ENCODE measurements at regions not wholly inside any gene's neighbourhood (a gene's known extent, or its start where the extent isn't known, plus 50 kb on each side); places are given as distances from the start of the nearest gene placed in this dataset.

DNA sequence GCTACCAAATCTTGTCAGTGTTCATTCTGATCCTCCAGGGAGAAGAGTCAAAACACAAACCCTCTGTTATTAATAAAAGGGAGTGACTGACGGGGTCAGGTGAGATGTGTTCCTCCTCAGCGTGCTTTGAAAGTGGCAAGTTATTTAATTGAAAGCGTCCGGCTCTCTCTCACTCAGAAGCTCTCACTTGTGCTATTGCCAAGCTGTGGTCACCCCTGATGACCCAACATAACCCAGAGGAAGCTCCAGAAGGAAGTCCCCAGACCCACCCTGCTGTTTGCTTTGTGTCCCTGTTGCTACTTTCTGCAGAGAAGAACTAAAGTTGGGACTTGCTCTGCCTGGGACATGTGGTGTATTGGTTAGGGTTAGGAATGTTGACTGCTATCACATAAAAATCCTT, 235.6 kb downstream of the EDEM1 start:
- no peaks in the 10 kb centered on the region for H3K27me3 ChIP-seq
- 66 to 67% methylated on average over 4 of the region's 4 CpGs for WGBS, 2 donors
- TF ChIP-seq POLR2A (IDR thresholded peaks at IDR 0.05): no peak
- TF ChIP-seq, protein P1, sequence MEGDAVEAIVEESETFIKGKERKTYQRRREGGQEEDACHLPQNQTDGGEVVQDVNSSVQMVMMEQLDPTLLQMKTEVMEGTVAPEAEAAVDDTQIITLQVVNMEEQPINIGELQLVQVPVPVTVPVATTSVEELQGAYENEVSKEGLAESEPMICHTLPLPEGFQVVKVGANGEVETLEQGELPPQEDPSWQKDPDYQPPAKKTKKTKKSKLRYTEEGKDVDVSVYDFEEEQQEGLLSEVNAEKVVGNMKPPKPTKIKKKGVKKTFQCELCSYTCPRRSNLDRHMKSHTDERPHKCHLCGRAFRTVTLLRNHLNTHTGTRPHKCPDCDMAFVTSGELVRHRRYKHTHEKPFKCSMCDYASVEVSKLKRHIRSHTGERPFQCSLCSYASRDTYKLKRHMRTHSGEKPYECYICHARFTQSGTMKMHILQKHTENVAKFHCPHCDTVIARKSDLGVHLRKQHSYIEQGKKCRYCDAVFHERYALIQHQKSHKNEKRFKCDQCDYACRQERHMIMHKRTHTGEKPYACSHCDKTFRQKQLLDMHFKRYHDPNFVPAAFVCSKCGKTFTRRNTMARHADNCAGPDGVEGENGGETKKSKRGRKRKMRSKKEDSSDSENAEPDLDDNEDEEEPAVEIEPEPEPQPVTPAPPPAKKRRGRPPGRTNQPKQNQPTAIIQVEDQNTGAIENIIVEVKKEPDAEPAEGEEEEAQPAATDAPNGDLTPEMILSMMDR (IDR thresholded peaks at IDR 0.05): no peak
- no peak overlapping the region for H3K27ac ChIP-seq
- H3K9me3 ChIP-seq: no peaks in the 10 kb centered on the region
- no peaks in the 10 kb centered on the region for H3K36me3 ChIP-seq
- no peak overlapping the region for H3K4me3 ChIP-seq (replicated peaks in 1 of 3)
- intact Hi-C loops (cut with DNase I): loop anchor here (10.0 kb wide), 1 partner anchor 1372 kb away; no protein-coding TSS in a partner anchor
- no peaks in the 10 kb centered on the region for H3K4me1 ChIP-seq
- DNase-seq: no peak

DNA sequence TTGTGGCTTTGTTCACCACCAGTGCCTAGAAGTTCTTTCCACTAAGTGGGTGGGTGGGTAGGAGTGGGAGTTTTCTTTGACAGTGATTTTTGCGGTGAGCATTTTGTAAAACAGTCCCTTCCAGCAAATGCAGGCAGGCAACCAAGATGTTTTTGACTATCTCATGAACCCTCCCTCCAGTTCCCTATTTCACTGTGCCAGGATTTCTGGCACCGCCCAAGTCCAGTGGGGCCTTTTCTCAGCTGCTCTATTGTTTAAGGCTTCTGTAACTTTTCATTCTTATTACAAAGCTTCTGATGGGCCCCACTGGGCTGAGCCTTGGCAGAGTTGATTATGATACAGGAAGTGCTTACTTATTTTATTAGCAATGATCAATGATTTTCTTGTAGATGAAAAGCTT, 236.0 kb downstream of the EDEM1 start:
- H3K4me3 ChIP-seq (replicated peaks in 1 of 3): no peak overlapping the region

DNA sequence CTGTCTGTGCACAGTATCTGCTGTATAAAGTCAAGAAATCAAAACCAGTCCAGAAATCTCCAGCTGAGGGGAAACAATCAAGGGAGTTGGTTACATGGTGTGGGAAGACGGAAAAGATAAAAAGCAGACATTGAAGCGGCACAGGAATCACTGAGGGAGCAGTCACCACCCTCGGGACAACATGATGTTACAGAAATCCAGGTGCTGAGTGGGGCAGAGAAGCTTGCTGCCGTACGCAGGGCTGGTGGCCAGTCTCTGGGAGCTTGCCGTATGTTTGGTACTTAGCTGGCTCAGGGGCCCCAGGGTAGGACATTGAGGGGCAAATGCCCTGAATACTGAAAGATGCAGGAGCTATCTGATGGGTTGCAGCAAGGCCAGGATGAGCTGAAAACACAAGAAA, 237.9 kb downstream of the EDEM1 start:
- no peaks in the 10 kb centered on the region for H3K36me3 ChIP-seq
- H3K27me3 ChIP-seq: no peaks in the 10 kb centered on the region
- no peak for TF ChIP-seq POLR2A (IDR thresholded peaks at IDR 0.05)
- TF ChIP-seq, protein P1 (IDR thresholded peaks at IDR 0.05): no peak
- no peaks in the 10 kb centered on the region for H3K9me3 ChIP-seq
- no peak for DNase-seq
- H3K4me1 ChIP-seq: no peaks in the 10 kb centered on the region
- H3K27ac ChIP-seq: no peak overlapping the region
- intact Hi-C loops (cut with DNase I): loop anchor here (10.0 kb wide), 1 partner anchor 1369 kb away; no protein-coding TSS in a partner anchor
- H3K4me3 ChIP-seq (replicated peaks in 1 of 3): no peak overlapping the region
- WGBS, 2 donors: 91 to 92% methylated on average over 6 of the region's 6 CpGs

More for the DNA sequence above, 236.0 kb downstream of the EDEM1 start:
- H3K27ac ChIP-seq: no peak overlapping the region
- no peaks in the 10 kb centered on the region for H3K9me3 ChIP-seq
- 66 to 80% methylated on average over 2 of the region's 2 CpGs for WGBS, 2 donors
- intact Hi-C loops (cut with DNase I): loop anchor here (10.0 kb wide), 1 partner anchor 1371 kb away; no protein-coding TSS in a partner anchor
- no peaks in the 10 kb centered on the region for H3K27me3 ChIP-seq
- no peaks in the 10 kb centered on the region for H3K4me1 ChIP-seq
- no peaks in the 10 kb centered on the region for H3K36me3 ChIP-seq
- TF ChIP-seq, protein P1 (IDR thresholded peaks at IDR 0.05): no peak
- no peak for TF ChIP-seq POLR2A (IDR thresholded peaks at IDR 0.05)
- DNase-seq: no peak

DNA sequence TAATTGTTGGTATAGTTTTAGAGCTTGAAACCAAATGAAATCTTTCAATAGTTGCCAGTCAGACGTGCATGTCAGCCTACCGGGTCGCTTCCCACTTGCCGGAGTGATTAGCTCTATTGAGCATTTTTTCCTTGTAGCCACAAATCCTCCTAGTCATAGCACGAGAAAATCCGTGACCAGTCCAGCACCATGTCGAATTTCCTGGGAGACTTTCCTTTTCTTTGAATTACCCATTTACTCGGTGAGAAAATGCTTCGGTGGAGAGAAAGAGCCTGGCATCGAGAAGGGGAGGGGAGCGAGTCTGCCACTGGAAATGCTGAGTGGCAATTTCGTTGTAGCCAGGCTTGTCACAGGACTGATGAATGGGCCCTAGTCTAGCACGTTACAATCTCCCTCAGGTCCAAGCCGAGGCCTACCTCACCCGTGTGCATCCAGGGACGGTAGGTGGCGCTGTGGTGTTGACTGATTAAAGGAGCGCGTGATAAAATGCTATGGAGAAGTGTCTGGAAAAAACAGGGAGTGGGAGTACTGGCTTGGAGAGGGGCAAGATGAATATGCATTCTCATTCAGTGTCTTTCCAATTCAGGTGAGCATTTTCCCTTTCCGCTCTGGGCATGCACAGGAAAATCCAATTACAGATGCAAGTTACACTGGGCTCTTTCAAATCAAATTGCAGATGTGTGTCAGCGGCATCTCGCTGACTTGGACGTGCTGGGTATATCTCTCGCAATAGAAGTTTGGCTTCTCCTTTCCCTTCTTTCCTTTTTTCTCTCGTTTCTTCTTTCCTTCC, 238.8 kb downstream of the EDEM1 start:
- peak; percentile 64 to 77 for DNase-seq
- no peaks in the 10 kb centered on the region for H3K36me3 ChIP-seq
- no peaks in the 10 kb centered on the region for H3K9me3 ChIP-seq
- H3K4me3 ChIP-seq (replicated peaks in 1 of 3): no peak overlapping the region
- H3K4me1 ChIP-seq: no peaks in the 10 kb centered on the region
- H3K27me3 ChIP-seq: no peaks in the 10 kb centered on the region
- intact Hi-C loops (cut with DNase I): loop anchor here (10.0 kb wide), 1 partner anchor 1369 kb away; no protein-coding TSS in a partner anchor
- H3K27ac ChIP-seq: no peak overlapping the region
- WGBS, 2 donors: 41 to 43% methylated on average over 25 of the region's 25 CpGs
- TF ChIP-seq, protein P1 (IDR thresholded peaks at IDR 0.05): peak in 5 of 6 experiments; percentile 48 to 77 (median 61)
- no peak for TF ChIP-seq POLR2A (IDR thresholded peaks at IDR 0.05)

DNA sequence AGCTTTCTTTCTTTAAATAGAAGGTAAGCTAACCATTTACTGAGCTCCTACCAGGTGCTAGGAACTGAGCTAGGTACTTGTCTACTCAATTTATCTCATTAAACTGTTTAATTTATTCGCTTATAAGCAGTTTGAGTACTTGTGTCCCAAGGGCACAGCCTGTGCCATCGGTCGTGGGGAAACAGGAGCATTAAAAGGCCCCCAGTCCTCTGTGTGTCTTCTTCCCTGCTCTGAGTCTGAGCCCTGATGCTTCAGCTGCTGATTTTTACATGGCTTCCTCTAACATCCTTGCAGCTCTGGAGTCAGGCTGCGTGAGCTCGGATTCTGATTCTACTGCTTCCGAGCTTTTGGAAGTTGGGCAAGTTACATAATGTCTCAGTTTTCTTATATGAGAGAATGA, 239.5 kb downstream of the EDEM1 start:
- no peak overlapping the region for H3K4me3 ChIP-seq (replicated peaks in 1 of 3)
- DNase-seq: no peak
- no peaks in the 10 kb centered on the region for H3K36me3 ChIP-seq
- no peaks in the 10 kb centered on the region for H3K27me3 ChIP-seq
- TF ChIP-seq, protein P1 (IDR thresholded peaks at IDR 0.05): no peak
- TF ChIP-seq POLR2A (IDR thresholded peaks at IDR 0.05): no peak
- WGBS, 2 donors: 88 to 89% methylated on average over 6 of the region's 6 CpGs
- intact Hi-C loops (cut with DNase I): loop anchor here (10.0 kb wide), 1 partner anchor 1368 kb away; no protein-coding TSS in a partner anchor
- H3K27ac ChIP-seq: no peak overlapping the region
- H3K4me1 ChIP-seq: no peaks in the 10 kb centered on the region
- no peaks in the 10 kb centered on the region for H3K9me3 ChIP-seq
